Endothelial cell of umbilical vein (primary cell): ENCODE measurements at regions not wholly inside any gene's neighbourhood (a gene's known extent, or its start where the extent isn't known, plus 50 kb on each side); places are given as distances from the start of the nearest gene placed in this dataset.

Source experiments
- BruUV-seq: library from RNA; stranded (reverse); fragments of 400-500 nt; replicated peaks from 2 replicates; lab custom pipeline; 2021; lab: Mats Ljungman, UMichigan
- CTCF ChIA-PET: fragments of 300-600, 350-600 bp; sonication (Branson Sonifier 250); formaldehyde crosslinking; loops from one replicate; lab custom pipeline; 2021; ENCODE audit warnings: antibody characterized with exemption, inconsistent platforms; lab: Charles Lee
- POLR2A ChIA-PET: fragments of 300-600, 350-600 bp; sonication (Branson Sonifier 250); formaldehyde crosslinking; loops from one replicate; lab custom pipeline; 2021; ENCODE audit warnings: antibody characterized with exemption, inconsistent platforms; lab: Charles Lee
- DNase-seq: peaks from one replicate; pipeline ENCODE4 v3.0.0-alpha.2; 2011; ENCODE audit warnings: low read depth, low spot score
- FAIRE-seq: peaks from 2 replicates; lab custom pipeline; 2011; peaks lifted over from hg19 to GRCh38; lab: Jason Lieb, UNC
- H2AFZ ChIP-seq: 2 replicates; pipeline ENCODE4 v1.6.0; 2012; ENCODE audit warnings: low read depth, low read length, control low read depth, inconsistent platforms
- H3K27ac ChIP-seq: 2 replicates; pipeline ENCODE4 v1.5.1; 2011; ENCODE audit warnings: low read depth, mild to moderate bottlenecking, control low read depth, low read length, moderate library complexity; ENCODE audit not compliant: insufficient read depth
- H3K27me3 ChIP-seq, 2 experiments: 2 replicates each; pipeline versions ENCODE4 v1.6.0 to v1.6.1; 2011; ENCODE audit warnings: low read length in 2 of 2, mixed read lengths in 1 of 2; ENCODE audit not compliant: control insufficient read depth in 2 of 2, insufficient read depth in 2 of 2
- H3K36me3 ChIP-seq, 2 experiments: 2 replicates in 1 of 2; 3 replicates in 1 of 2; pipeline ENCODE4 v1.5.1; 2011; ENCODE audit warnings: low read length in 2 of 2, mild to moderate bottlenecking in 1 of 2, moderate library complexity in 1 of 2; ENCODE audit not compliant: control insufficient read depth in 2 of 2, insufficient read depth in 2 of 2; ENCODE audit errors: extremely low read depth in 1 of 2
- H3K4me1 ChIP-seq: 3 replicates; pipeline ENCODE4 v1.5.1; 2011; ENCODE audit warnings: mild to moderate bottlenecking, low read length; ENCODE audit not compliant: control insufficient read depth, insufficient read depth; ENCODE audit errors: extremely low read depth
- H3K4me2 ChIP-seq: 2 replicates; pipeline ENCODE4 v1.6.1; 2011; ENCODE audit warnings: low read length, control low read depth, mixed read lengths; ENCODE audit not compliant: insufficient read depth
- H3K4me3 ChIP-seq, 3 experiments: fragments of 200-600 bp in 1 of 3; sonication (generic), shearing (Covaris generic) in 1 of 3; replicated peaks in 1 of 3; 2 replicates each; pipeline ENCODE4 v1.5.1; 2011 to 2016; ENCODE audit warnings: control low read depth in 3 of 3, low read length in 3 of 3, mild to moderate bottlenecking in 2 of 3, inconsistent platforms in 1 of 3, low read depth in 1 of 3, moderate library complexity in 1 of 3; ENCODE audit not compliant: insufficient read depth in 1 of 3
- H3K79me2 ChIP-seq: 2 replicates; pipeline ENCODE4 v1.6.0; 2012; ENCODE audit warnings: low read length, inconsistent platforms; ENCODE audit not compliant: control insufficient read depth, insufficient read depth
- H3K9ac ChIP-seq: replicated peaks from 2 replicates; pipeline ENCODE3; 2011; ENCODE audit warnings: low read length, control low read depth; ENCODE audit not compliant: insufficient read depth; ENCODE audit errors: extremely low read depth
- H3K9me1 ChIP-seq: replicated peaks from 3 replicates; pipeline ENCODE4 v1.6.0; 2011; ENCODE audit warnings: mild to moderate bottlenecking, low read length; ENCODE audit not compliant: control insufficient read depth, insufficient read depth; ENCODE audit errors: extremely low read depth
- H3K9me3 ChIP-seq: replicated peaks from 2 replicates; pipeline ENCODE4 v1.5.1; 2012; ENCODE audit warnings: low read length, inconsistent platforms; ENCODE audit not compliant: control insufficient read depth, insufficient read depth
- H4K20me1 ChIP-seq: replicated peaks from 2 replicates; pipeline ENCODE3; 2011; ENCODE audit warnings: mild to moderate bottlenecking, low read length; ENCODE audit not compliant: control insufficient read depth, insufficient read depth; ENCODE audit errors: extremely low read depth
- EZH2 ChIP-seq: IDR thresholded peaks from 2 replicates; pipeline ENCODE4 v1.6.1; 2012; ENCODE audit warnings: borderline replicate concordance, low read depth, mild to moderate bottlenecking, moderate library complexity, low read length, inconsistent platforms; ENCODE audit not compliant: severe bottlenecking
- FOS ChIP-seq: IDR thresholded peaks from 2 replicates; pipeline ENCODE4 v1.6.1; 2011; ENCODE audit warnings: mild to moderate bottlenecking, low read length, moderate library complexity, borderline replicate concordance; ENCODE audit not compliant: insufficient read depth
- GATA2 ChIP-seq: IDR thresholded peaks from 2 replicates; pipeline ENCODE4 v1.7.0; 2011; ENCODE audit warnings: low read depth, mild to moderate bottlenecking, moderate library complexity, mixed read lengths, low read length; ENCODE audit not compliant: insufficient read length, insufficient read depth
- JUN ChIP-seq: IDR thresholded peaks from 2 replicates; pipeline ENCODE4 v1.6.1; 2011; ENCODE audit warnings: borderline replicate concordance, low read depth; ENCODE audit not compliant: insufficient read length, insufficient read depth
- MYC ChIP-seq: IDR thresholded peaks from one replicate; pipeline ENCODE4 v1.6.1; 2011; ENCODE audit warnings: mild to moderate bottlenecking, low read depth, low read length
- POLR2A ChIP-seq: IDR thresholded peaks from 2 replicates; pipeline ENCODE4 v1.6.1; 2012; ENCODE audit warnings: low read depth, mild to moderate bottlenecking, control low read depth, low read length
- POLR2AphosphoS5 ChIP-seq: IDR thresholded peaks from 2 replicates; pipeline ENCODE4 v1.6.1; 2012; ENCODE audit warnings: low read depth, mild to moderate bottlenecking, control low read depth, low read length, moderate library complexity; ENCODE audit not compliant: insufficient read depth
- dilution Hi-C: fragments of 300-500 bp; cut with MboI; formaldehyde crosslinking; loops from one replicate; pipeline ENCODE4 v1.15.0; 2019; ENCODE audit warnings: low sequenced_read_pairs; ENCODE audit not compliant: extremely low pct_ligation_motif_present
- intact Hi-C: fragments of 100-400 bp; cut with micrococcal nuclease; formaldehyde crosslinking; loops from one replicate; pipeline ENCODE4 v1.10.0; 2022
- TF ChIP-seq, protein P1 (sequence below): IDR thresholded peaks from 2 replicates; pipeline ENCODE4 v1.6.1; 2011; ENCODE audit not compliant: insufficient read depth, insufficient read length
- TF ChIP-seq, protein P2 (sequence below), 2 donors: IDR thresholded peaks; 1 replicate in 1 of 2; 2 replicates in 1 of 2; pipeline ENCODE4 v1.5.1; 2011; ENCODE audit warnings: low read length in 2 of 2, mild to moderate bottlenecking in 2 of 2, moderate library complexity in 2 of 2, control low read depth in 1 of 2, inconsistent platforms in 1 of 2, low read depth in 1 of 2; ENCODE audit not compliant: insufficient read depth in 1 of 2; ENCODE audit errors: extremely low read depth in 1 of 2

DNA sequence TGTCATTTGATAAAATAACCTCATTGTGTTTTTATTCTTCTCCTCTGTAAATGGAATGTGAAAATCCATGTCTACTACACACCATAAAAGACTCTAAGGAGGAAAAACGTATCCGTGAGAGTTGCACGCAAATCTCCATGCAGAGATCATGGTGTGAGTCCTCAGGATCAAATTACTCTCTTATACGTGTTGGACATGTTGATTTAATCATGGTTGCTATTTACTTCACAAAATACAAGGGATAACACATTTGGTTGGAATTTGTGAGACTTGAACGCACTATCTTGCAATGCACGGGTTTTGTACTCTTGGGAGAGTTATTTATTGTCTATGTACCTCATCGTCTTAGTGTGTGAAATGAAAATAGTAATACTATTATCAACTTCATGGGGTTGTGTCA, 128.0 kb upstream of the RASSF8 start:
- Histone ChIP-seq H3K9ac (no peak overlapping the region), H3K27me3 (no peaks in the 10 kb centered on the region), H3K36me3 (no peaks in the 10 kb centered on the region), H3K9me3 (no peaks in the 10 kb centered on the region), H3K4me1 (peaks cover 15% of the 10 kb centered on the region), H3K4me3 (no peak overlapping the region), H2AFZ (no peak overlapping the region), H3K27ac (no peak overlapping the region), H4K20me1 (no peaks in the 10 kb centered on the region), H3K79me2 (no peaks in the 10 kb centered on the region), H3K9me1 (no peaks in the 10 kb centered on the region), H3K4me2 (no peak overlapping the region)
- dilution Hi-C loops (no loop called here), intact Hi-C loops (no loop called here)
- ChIA-PET CTCF (no interaction called here), POLR2A (no interaction called here)
- no TSS peak for BruUV-seq
- DNase-seq, result no peak
- TF ChIP-seq MYC, result no peak
- TF ChIP-seq FOS, result no peak
- TF ChIP-seq POLR2AphosphoS5, result no peak
- TF ChIP-seq EZH2, result no peak
- TF ChIP-seq GATA2, result no peak
- TF ChIP-seq, protein P1, sequence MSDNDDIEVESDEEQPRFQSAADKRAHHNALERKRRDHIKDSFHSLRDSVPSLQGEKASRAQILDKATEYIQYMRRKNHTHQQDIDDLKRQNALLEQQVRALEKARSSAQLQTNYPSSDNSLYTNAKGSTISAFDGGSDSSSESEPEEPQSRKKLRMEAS, result no peak
- no peak for TF ChIP-seq JUN
- TF ChIP-seq POLR2A, result no peak
- TF ChIP-seq, protein P2, sequence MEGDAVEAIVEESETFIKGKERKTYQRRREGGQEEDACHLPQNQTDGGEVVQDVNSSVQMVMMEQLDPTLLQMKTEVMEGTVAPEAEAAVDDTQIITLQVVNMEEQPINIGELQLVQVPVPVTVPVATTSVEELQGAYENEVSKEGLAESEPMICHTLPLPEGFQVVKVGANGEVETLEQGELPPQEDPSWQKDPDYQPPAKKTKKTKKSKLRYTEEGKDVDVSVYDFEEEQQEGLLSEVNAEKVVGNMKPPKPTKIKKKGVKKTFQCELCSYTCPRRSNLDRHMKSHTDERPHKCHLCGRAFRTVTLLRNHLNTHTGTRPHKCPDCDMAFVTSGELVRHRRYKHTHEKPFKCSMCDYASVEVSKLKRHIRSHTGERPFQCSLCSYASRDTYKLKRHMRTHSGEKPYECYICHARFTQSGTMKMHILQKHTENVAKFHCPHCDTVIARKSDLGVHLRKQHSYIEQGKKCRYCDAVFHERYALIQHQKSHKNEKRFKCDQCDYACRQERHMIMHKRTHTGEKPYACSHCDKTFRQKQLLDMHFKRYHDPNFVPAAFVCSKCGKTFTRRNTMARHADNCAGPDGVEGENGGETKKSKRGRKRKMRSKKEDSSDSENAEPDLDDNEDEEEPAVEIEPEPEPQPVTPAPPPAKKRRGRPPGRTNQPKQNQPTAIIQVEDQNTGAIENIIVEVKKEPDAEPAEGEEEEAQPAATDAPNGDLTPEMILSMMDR (IDR thresholded peaks at IDR 0.05; ENCODE audit: extremely low read depth in 1 of 2, insufficient read depth in 1 of 2, low read depth in 1 of 2, low read length in 2 of 2), result no peak
- no peak for FAIRE-seq
